Uterus (tissue), 2 donors: ENCODE measurements at regions not wholly inside any gene's neighbourhood (a gene's known extent, or its start where the extent isn't known, plus 50 kb on each side); places are given as distances from the start of the nearest gene placed in this dataset.

Experiments
- POLR2A ChIP-seq, 2 donors: fragments of 450-650 bp; IDR thresholded peaks; one replicate each; pipeline ENCODE4 v1.6.1; 2016; ENCODE audit warnings: antibody characterized with exemption in 2 of 2, mild to moderate bottlenecking in 1 of 2, moderate library complexity in 1 of 2
- TF ChIP-seq, protein P1 (sequence below), 4 experiments: fragments of 200-600 bp in 2 of 4; fragments of 450-650 bp in 2 of 4; sonication (generic) in 2 of 4; IDR thresholded peaks; one replicate each; pipeline ENCODE4 v1.5.1; 2016 to 2019; ENCODE audit warnings: antibody characterized with exemption in 4 of 4, mild to moderate bottlenecking in 2 of 4, moderate library complexity in 1 of 4

DNA sequence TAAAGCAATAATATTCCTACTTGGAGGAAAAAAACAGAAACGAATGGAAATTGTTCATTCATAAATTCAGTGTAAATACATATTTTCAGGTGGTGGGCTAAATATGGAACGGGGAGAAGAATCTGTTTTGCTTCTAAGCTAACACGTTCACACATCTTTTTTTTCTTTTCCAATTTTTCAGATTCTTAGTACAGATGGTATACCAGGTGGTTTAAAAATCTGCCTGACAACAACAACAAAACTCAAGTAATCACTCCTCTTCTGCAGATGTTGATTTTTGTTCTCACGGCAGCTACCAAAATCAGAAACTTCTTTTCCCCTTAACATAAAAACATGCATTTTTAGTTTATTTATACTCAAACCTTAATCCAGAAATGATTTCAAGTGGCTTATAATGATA lies 164.8 kb upstream of the SYT4 start:
- TF ChIP-seq, protein P1, sequence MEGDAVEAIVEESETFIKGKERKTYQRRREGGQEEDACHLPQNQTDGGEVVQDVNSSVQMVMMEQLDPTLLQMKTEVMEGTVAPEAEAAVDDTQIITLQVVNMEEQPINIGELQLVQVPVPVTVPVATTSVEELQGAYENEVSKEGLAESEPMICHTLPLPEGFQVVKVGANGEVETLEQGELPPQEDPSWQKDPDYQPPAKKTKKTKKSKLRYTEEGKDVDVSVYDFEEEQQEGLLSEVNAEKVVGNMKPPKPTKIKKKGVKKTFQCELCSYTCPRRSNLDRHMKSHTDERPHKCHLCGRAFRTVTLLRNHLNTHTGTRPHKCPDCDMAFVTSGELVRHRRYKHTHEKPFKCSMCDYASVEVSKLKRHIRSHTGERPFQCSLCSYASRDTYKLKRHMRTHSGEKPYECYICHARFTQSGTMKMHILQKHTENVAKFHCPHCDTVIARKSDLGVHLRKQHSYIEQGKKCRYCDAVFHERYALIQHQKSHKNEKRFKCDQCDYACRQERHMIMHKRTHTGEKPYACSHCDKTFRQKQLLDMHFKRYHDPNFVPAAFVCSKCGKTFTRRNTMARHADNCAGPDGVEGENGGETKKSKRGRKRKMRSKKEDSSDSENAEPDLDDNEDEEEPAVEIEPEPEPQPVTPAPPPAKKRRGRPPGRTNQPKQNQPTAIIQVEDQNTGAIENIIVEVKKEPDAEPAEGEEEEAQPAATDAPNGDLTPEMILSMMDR (IDR thresholded peaks at IDR 0.05) = no peak
- no peak for TF ChIP-seq POLR2A (IDR thresholded peaks at IDR 0.05)
